Anterior cingulate cortex (tissue), 58 donors: ENCODE measurements at regions not wholly inside any gene's neighbourhood (a gene's known extent, or its start where the extent isn't known, plus 50 kb on each side); places are given as distances from the start of the nearest gene placed in this dataset.
A peak's percentile ranks its signal among the peaks of the same experiment; 100 is the strongest.
"Not testable (repeated sequence)": the region's sequence is repeated elsewhere in the genome, so short reads cannot be mapped to it uniquely, and the experiment has no call there.

Experiments used
- DNase-seq, 58 donors: peaks; one replicate each; lab custom pipeline; 2025; lab: John Stamatoyannopoulos, UW

- no peak for DNase-seq
Measured at GRCh38 chr4:116702949-116703348, 382.4 kb downstream of the TRAM1L1 start.

GRCh38 chr4:116688536-116688935 lies 396.8 kb downstream of the TRAM1L1 start:
- DNase-seq, result no peak

GRCh38 chr4:116668190-116668589 lies 417.2 kb downstream of the TRAM1L1 start:
- DNase-seq, result no peak

- DNase-seq, result no peak
Measured at GRCh38 chr4:116665716-116666115, 419.7 kb downstream of the TRAM1L1 start.

- no peak for DNase-seq
Measured at GRCh38 chr4:116664198-116664597, 421.2 kb downstream of the TRAM1L1 start.

GRCh38 chr4:116639070-116639577 lies 446.3 kb downstream of the TRAM1L1 start:
- no peak for DNase-seq

- DNase-seq, result no peak
Measured at GRCh38 chr4:116638592-116638991, 446.8 kb downstream of the TRAM1L1 start.

GRCh38 chr4:116636917-116637316 lies 448.5 kb downstream of the TRAM1L1 start:
- DNase-seq, result no peak

GRCh38 chr4:116632269-116632668 lies 453.1 kb downstream of the TRAM1L1 start:
- DNase-seq, result no peak

- DNase-seq, result no peak
Measured at GRCh38 chr4:116628598-116628997, 456.8 kb downstream of the TRAM1L1 start.

- no peak for DNase-seq
Measured at GRCh38 chr4:116627545-116627944, 457.8 kb downstream of the TRAM1L1 start.

GRCh38 chr4:116619508-116619907 lies 465.9 kb downstream of the TRAM1L1 start:
- DNase-seq, result not testable (repeated sequence)

- DNase-seq, result no peak
Measured at GRCh38 chr4:116618638-116619037, 466.7 kb downstream of the TRAM1L1 start.

GRCh38 chr4:116603096-116603495 lies 482.3 kb downstream of the TRAM1L1 start:
- DNase-seq, result no peak

- peak in 1 of 58 donors; percentile 5 for DNase-seq
Measured at GRCh38 chr4:116599859-116600258, 485.5 kb downstream of the TRAM1L1 start.

- no peak for DNase-seq
Measured at GRCh38 chr4:116598980-116599789, 486.2 kb downstream of the TRAM1L1 start.

- no peak for DNase-seq
Measured at GRCh38 chr4:116598155-116598979, 487.0 kb downstream of the TRAM1L1 start.

GRCh38 chr4:116590648-116591047 lies 494.7 kb downstream of the TRAM1L1 start:
- DNase-seq, result no peak

GRCh38 chr4:116588783-116589182 lies 496.6 kb downstream of the TRAM1L1 start:
- DNase-seq, result no peak

GRCh38 chr4:116585246-116585645 lies 500.1 kb downstream of the TRAM1L1 start:
- DNase-seq, result no peak

GRCh38 chr4:116577321-116577720 lies 508.1 kb downstream of the TRAM1L1 start:
- DNase-seq, result no peak
